Keratinocyte (primary cell): ENCODE measurements at regions not wholly inside any gene's neighbourhood (a gene's known extent, or its start where the extent isn't known, plus 50 kb on each side); places are given as distances from the start of the nearest gene placed in this dataset.

ENCODE experiments used
- DNase-seq: peaks from one replicate; pipeline ENCODE4 v3.0.0-alpha.2; 2011; ENCODE audit warnings: low read depth, missing footprints, low spot score
- FAIRE-seq: peaks from 2 replicates; lab custom pipeline; 2011; peaks lifted over from hg19 to GRCh38; lab: Jason Lieb, UNC
- H2AFZ ChIP-seq: 2 replicates; pipeline ENCODE4 v1.6.0; 2012; ENCODE audit warnings: low read length, control low read depth, inconsistent platforms; ENCODE audit not compliant: control insufficient read depth
- H3K27ac ChIP-seq: 2 replicates; pipeline ENCODE4 v1.5.1; 2011; ENCODE audit warnings: low read length; ENCODE audit not compliant: control insufficient read depth, insufficient read depth
- H3K27me3 ChIP-seq: 3 replicates; pipeline ENCODE4 v1.6.0; 2011; ENCODE audit warnings: low read length; ENCODE audit not compliant: control insufficient read depth, insufficient read depth; ENCODE audit errors: extremely low read depth
- H3K36me3 ChIP-seq, 2 experiments: 2 replicates in 1 of 2; 3 replicates in 1 of 2; pipeline ENCODE4 v1.5.1; 2011; ENCODE audit warnings: low read length in 2 of 2, mild to moderate bottlenecking in 1 of 2; ENCODE audit not compliant: control insufficient read depth in 2 of 2, insufficient read depth in 2 of 2; ENCODE audit errors: extremely low read depth in 1 of 2
- H3K4me1 ChIP-seq: 3 replicates; pipeline ENCODE4 v1.5.1; 2011; ENCODE audit warnings: low read length; ENCODE audit not compliant: control insufficient read depth, insufficient read depth; ENCODE audit errors: extremely low read depth
- H3K4me2 ChIP-seq: 3 replicates; pipeline ENCODE4 v1.6.0; 2011; ENCODE audit warnings: low read depth, low read length; ENCODE audit not compliant: control insufficient read depth, insufficient read depth; ENCODE audit errors: extremely low read depth
- H3K4me3 ChIP-seq, 3 experiments: fragments of 200-600 bp in 1 of 3; sonication (generic) in 1 of 3; 2 replicates in 2 of 3; 3 replicates in 1 of 3; pipeline ENCODE4 v1.5.1; 2011 to 2016; ENCODE audit warnings: low read length in 3 of 3, mild to moderate bottlenecking in 3 of 3, control low read depth in 2 of 3, inconsistent platforms in 1 of 3, low read depth in 1 of 3, mixed read lengths in 1 of 3, mixed run types in 1 of 3, moderate library complexity in 1 of 3; ENCODE audit not compliant: control insufficient read depth in 2 of 3, insufficient read depth in 2 of 3; ENCODE audit errors: extremely low read depth in 1 of 3
- H3K79me2 ChIP-seq: 2 replicates; pipeline ENCODE4 v1.6.0; 2012; ENCODE audit warnings: low read length; ENCODE audit not compliant: control insufficient read depth, insufficient read depth
- H3K9ac ChIP-seq: 3 replicates; pipeline ENCODE4 v1.6.0; 2011; ENCODE audit warnings: low read length; ENCODE audit not compliant: control insufficient read depth, insufficient read depth; ENCODE audit errors: extremely low read depth
- H3K9me1 ChIP-seq: 3 replicates; pipeline ENCODE4 v1.6.0; 2011; ENCODE audit warnings: low read length; ENCODE audit not compliant: control insufficient read depth, insufficient read depth; ENCODE audit errors: extremely low read depth
- H3K9me3 ChIP-seq: 2 replicates; pipeline ENCODE4 v1.5.1; 2012; ENCODE audit warnings: low read depth, low read length; ENCODE audit not compliant: control insufficient read depth
- H4K20me1 ChIP-seq: 3 replicates; pipeline ENCODE4 v1.6.0; 2011; ENCODE audit warnings: low read length; ENCODE audit not compliant: control insufficient read depth, insufficient read depth; ENCODE audit errors: extremely low read depth
- EZH2 ChIP-seq: IDR thresholded peaks from one replicate; pipeline ENCODE4 v1.6.1; 2012; ENCODE audit warnings: inconsistent platforms, mild to moderate bottlenecking, low read length, moderate library complexity
- dilution Hi-C: fragments of 300-500 bp; cut with MboI; formaldehyde crosslinking; loops from one replicate; pipeline ENCODE4 v1.7.0; 2020; ENCODE audit warnings: low sequenced_read_pairs; ENCODE audit not compliant: extremely low pct_ligation_motif_present
- TF ChIP-seq, protein P1 (sequence below), 3 experiments: IDR thresholded peaks in 1 of 3; conservative IDR thresholded peaks in 1 of 3; optimal IDR thresholded peaks in 1 of 3; 2 replicates in 2 of 3; 3 replicates in 1 of 3; pipeline versions ENCODE3 to v1.5.1; 2011; ENCODE audit warnings: low read length in 3 of 3, mild to moderate bottlenecking in 3 of 3, moderate library complexity in 2 of 3, control low read depth in 1 of 3, inconsistent platforms in 1 of 3; ENCODE audit not compliant: insufficient read depth in 2 of 3; ENCODE audit errors: extremely low read depth in 1 of 3

DNA sequence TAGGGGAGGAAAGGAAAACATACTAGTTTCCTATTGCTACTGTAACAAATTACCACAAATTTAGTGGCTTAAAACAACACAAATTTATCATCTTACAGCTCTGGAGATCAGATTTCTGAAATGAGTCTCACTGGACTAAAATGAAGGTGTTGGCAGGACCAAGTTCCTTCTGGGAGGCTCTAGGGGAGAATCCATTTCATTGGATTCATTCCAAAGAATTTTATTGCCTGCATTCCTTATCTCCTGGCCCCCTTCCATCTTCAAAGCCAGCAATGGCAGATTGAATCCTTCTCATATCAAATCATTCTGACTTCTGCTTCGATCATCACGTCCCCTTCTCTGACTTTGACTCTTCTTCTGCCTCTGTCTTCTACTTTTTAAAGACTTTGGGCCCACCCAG, 250.9 kb downstream of the IRS1 start:
- no peak overlapping the region for H2AFZ ChIP-seq
- H3K9me1 ChIP-seq: no peaks in the 10 kb centered on the region
- H3K27me3 ChIP-seq: no peaks in the 10 kb centered on the region
- dilution Hi-C loops: no loop called here
- FAIRE-seq (peak; percentile 64), DNase-seq (no peak)
- H3K27ac ChIP-seq: no peak overlapping the region
- peaks cover 1% of the 10 kb centered on the region for H3K9me3 ChIP-seq
- no peaks in the 10 kb centered on the region for H4K20me1 ChIP-seq
- H3K4me1 ChIP-seq: no peaks in the 10 kb centered on the region
- no peaks in the 10 kb centered on the region for H3K36me3 ChIP-seq
- no peak overlapping the region for H3K4me2 ChIP-seq
- no peaks in the 10 kb centered on the region for H3K79me2 ChIP-seq
- H3K4me3 ChIP-seq: no peak overlapping the region
- H3K9ac ChIP-seq: no peak overlapping the region
- TF ChIP-seq, protein P1, sequence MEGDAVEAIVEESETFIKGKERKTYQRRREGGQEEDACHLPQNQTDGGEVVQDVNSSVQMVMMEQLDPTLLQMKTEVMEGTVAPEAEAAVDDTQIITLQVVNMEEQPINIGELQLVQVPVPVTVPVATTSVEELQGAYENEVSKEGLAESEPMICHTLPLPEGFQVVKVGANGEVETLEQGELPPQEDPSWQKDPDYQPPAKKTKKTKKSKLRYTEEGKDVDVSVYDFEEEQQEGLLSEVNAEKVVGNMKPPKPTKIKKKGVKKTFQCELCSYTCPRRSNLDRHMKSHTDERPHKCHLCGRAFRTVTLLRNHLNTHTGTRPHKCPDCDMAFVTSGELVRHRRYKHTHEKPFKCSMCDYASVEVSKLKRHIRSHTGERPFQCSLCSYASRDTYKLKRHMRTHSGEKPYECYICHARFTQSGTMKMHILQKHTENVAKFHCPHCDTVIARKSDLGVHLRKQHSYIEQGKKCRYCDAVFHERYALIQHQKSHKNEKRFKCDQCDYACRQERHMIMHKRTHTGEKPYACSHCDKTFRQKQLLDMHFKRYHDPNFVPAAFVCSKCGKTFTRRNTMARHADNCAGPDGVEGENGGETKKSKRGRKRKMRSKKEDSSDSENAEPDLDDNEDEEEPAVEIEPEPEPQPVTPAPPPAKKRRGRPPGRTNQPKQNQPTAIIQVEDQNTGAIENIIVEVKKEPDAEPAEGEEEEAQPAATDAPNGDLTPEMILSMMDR (optimal IDR thresholded peaks at IDR 0.05 in 1 of 3, IDR thresholded peaks at IDR 0.05 in 1 of 3, conservative IDR thresholded peaks at IDR 0.05 in 1 of 3; ENCODE audit: extremely low read depth in 1 of 3, insufficient read depth in 2 of 3, low read length in 3 of 3): no peak

GRCh38 chr2:226544596-226545210, 254.9 kb downstream of the IRS1 start:
- DNase-seq (no peak), FAIRE-seq (no peak)
- dilution Hi-C loops: no loop called here

More at GRCh38 chr2:226544596-226545210, 254.9 kb downstream of the IRS1 start:
- peaks cover 1% of the 10 kb centered on the region for H3K9me3 ChIP-seq
- H3K4me2 ChIP-seq: no peak overlapping the region
- no peak for TF ChIP-seq EZH2
- TF ChIP-seq, protein P1 (optimal IDR thresholded peaks at IDR 0.05 in 1 of 3, IDR thresholded peaks at IDR 0.05 in 1 of 3, conservative IDR thresholded peaks at IDR 0.05 in 1 of 3; ENCODE audit: extremely low read depth in 1 of 3, insufficient read depth in 2 of 3, low read length in 3 of 3): no peak
- no peak overlapping the region for H3K4me3 ChIP-seq
- H4K20me1 ChIP-seq: no peaks in the 10 kb centered on the region
- H3K9me1 ChIP-seq: no peaks in the 10 kb centered on the region
- no peaks in the 10 kb centered on the region for H3K4me1 ChIP-seq
- H3K27me3 ChIP-seq: no peaks in the 10 kb centered on the region
- no peak overlapping the region for H3K9ac ChIP-seq
- no peak overlapping the region for H2AFZ ChIP-seq
- no peaks in the 10 kb centered on the region for H3K79me2 ChIP-seq
- H3K27ac ChIP-seq: no peak overlapping the region
- H3K36me3 ChIP-seq: no peaks in the 10 kb centered on the region
